Kidney (tissue), 13 donors: ENCODE measurements at regions not wholly inside any gene's neighbourhood (a gene's known extent, or its start where the extent isn't known, plus 50 kb on each side); places are given as distances from the start of the nearest gene placed in this dataset.

Experiments used
- DNase-seq, 5 donors: peaks; one replicate each; pipeline ENCODE4 v3.0.0-alpha.2; 2013 to 2020
- FAIRE-seq: peaks from 2 replicates; lab custom pipeline; 2012; peaks lifted over from hg19 to GRCh38; lab: Jason Lieb, UNC
- H3K27ac ChIP-seq, 2 donors: one replicate each; pipeline ENCODE4 v1.7.0; 2013; ENCODE audit warnings: low read depth in 2 of 2, low read length in 2 of 2, inconsistent platforms in 1 of 2
- H3K27me3 ChIP-seq: one replicate; pipeline ENCODE4 v1.7.1; 2013; ENCODE audit warnings: low read length, inconsistent platforms; ENCODE audit not compliant: control insufficient read depth, insufficient read depth
- H3K36me3 ChIP-seq, 3 donors: one replicate each; pipeline versions ENCODE4 v1.7.0 to v1.7.1; 2013; ENCODE audit warnings: low read length in 3 of 3, control low read depth in 1 of 3, inconsistent platforms in 1 of 3; ENCODE audit not compliant: insufficient read depth in 3 of 3, control insufficient read depth in 2 of 3
- H3K4me1 ChIP-seq, 3 donors: one replicate each; pipeline versions ENCODE4 v1.7.0 to v1.7.1; 2013; ENCODE audit warnings: low read length in 3 of 3, inconsistent platforms in 1 of 3, low read depth in 1 of 3; ENCODE audit not compliant: control insufficient read depth in 2 of 3, insufficient read depth in 2 of 3
- H3K4me3 ChIP-seq, 3 donors: one replicate each; pipeline versions ENCODE4 v1.7.0 to v1.8.1; 2013; ENCODE audit warnings: low read length in 3 of 3, control low read depth in 1 of 3, inconsistent platforms in 1 of 3
- H3K9ac ChIP-seq, 3 donors: one replicate each; pipeline versions ENCODE4 v1.7.0 to v1.7.1; 2013; ENCODE audit warnings: low read length in 3 of 3, control low read depth in 1 of 3, inconsistent platforms in 1 of 3
- H3K9me3 ChIP-seq, 3 donors: one replicate each; pipeline versions ENCODE4 v1.7.0 to v1.7.1; 2013; ENCODE audit warnings: low read length in 3 of 3, control low read depth in 1 of 3, inconsistent platforms in 1 of 3; ENCODE audit not compliant: control insufficient read depth in 2 of 3, insufficient read depth in 1 of 3
- CTCF ChIP-seq: IDR thresholded peaks from 3 replicates; pipeline ENCODE4 v1.5.1; 2012; ENCODE audit warnings: mild to moderate bottlenecking, moderate library complexity, borderline replicate concordance; ENCODE audit not compliant: insufficient read depth; ENCODE audit errors: extremely low read depth
- intact Hi-C: fragments of 100-400 bp; cut with DNase I; formaldehyde crosslinking; loops from one replicate; pipeline ENCODE4 v1.11.1; 2022
- donor health status: control.
- donor health status: control.
- donor health status: control.
- donor health status: control.
- donor health status: control.
- donor health status: DM: yes; HTN: yes; CAD: no.
- donor health status: Normal renal cell carcinoma (clear cell type).

- H3K9ac ChIP-seq, result peak overlapping the region in 1 of 3 donors; percentile 41
- no peaks in the 10 kb centered on the region for H3K9me3 ChIP-seq
- FAIRE-seq (peak; percentile 50), DNase-seq (peak in 2 of 5 donors; percentile 50)
- H3K36me3 ChIP-seq, result no peaks in the 10 kb centered on the region
- H3K4me3 ChIP-seq, result peak overlapping the region in 2 of 3 donors; percentile 23 to 41
- H3K27me3 ChIP-seq, result no peaks in the 10 kb centered on the region
- TF ChIP-seq CTCF, result no peak
- intact Hi-C loops, result no loop called here
- H3K27ac ChIP-seq, result no peak overlapping the region
- H3K4me1 ChIP-seq, result no peaks in the 10 kb centered on the region
Measured at GRCh38 chr14:26867171-26867757, 269.4 kb upstream of the NOVA1 start.

- no peaks in the 10 kb centered on the region for H3K9me3 ChIP-seq
- DNase-seq (no peak), FAIRE-seq (no peak)
- H3K9ac ChIP-seq, result no peak overlapping the region
- H3K36me3 ChIP-seq, result no peaks in the 10 kb centered on the region
- intact Hi-C loops, result no loop called here
- H3K27me3 ChIP-seq, result no peaks in the 10 kb centered on the region
- H3K4me1 ChIP-seq, result no peaks in the 10 kb centered on the region
- no peak overlapping the region for H3K4me3 ChIP-seq
- H3K27ac ChIP-seq, result no peak overlapping the region
- no peak for TF ChIP-seq CTCF
Measured at GRCh38 chr14:26870096-26870495, 272.3 kb upstream of the NOVA1 start.

GRCh38 chr14:26870722-26871617, 273.1 kb upstream of the NOVA1 start:
- Histone ChIP-seq H3K4me1 (no peaks in the 10 kb centered on the region), H3K27ac (no peak overlapping the region), H3K4me3 (no peak overlapping the region), H3K27me3 (no peaks in the 10 kb centered on the region), H3K9ac (no peak overlapping the region), H3K9me3 (no peaks in the 10 kb centered on the region), H3K36me3 (no peaks in the 10 kb centered on the region)
- FAIRE-seq (no peak), DNase-seq (peak in 2 of 5 donors; percentile 13 to 25)
- intact Hi-C loops, result no loop called here
- TF ChIP-seq CTCF, result no peak
